Neural progenitor cell (in vitro differentiated cells): ENCODE measurements at regions not wholly inside any gene's neighbourhood (a gene's known extent, or its start where the extent isn't known, plus 50 kb on each side); places are given as distances from the start of the nearest gene placed in this dataset.

ENCODE experiments used
- DNase-seq: peaks from one replicate; pipeline ENCODE4 v3.0.0-alpha.2; 2016; ENCODE audit warnings: low spot score
- H2AFZ ChIP-seq: fragments of 200-600 bp; sonication (generic); replicated peaks from 2 replicates; pipeline ENCODE4 v1.6.1; 2016; ENCODE audit warnings: antibody characterized with exemption
- H3F3A ChIP-seq: fragments of 200-600 bp; sonication (generic); 2 replicates; pipeline ENCODE4 v1.6.1; 2016; ENCODE audit warnings: antibody characterized with exemption, low read depth
- H3K27ac ChIP-seq: fragments of 200-600 bp; sonication (generic); 2 replicates; pipeline ENCODE4 v1.5.1; 2016; ENCODE audit warnings: mild to moderate bottlenecking
- H3K27me3 ChIP-seq: fragments of 200-600 bp; sonication (generic); 2 replicates; pipeline ENCODE4 v1.6.1; 2016; ENCODE audit warnings: mild to moderate bottlenecking, moderate library complexity
- H3K36me3 ChIP-seq: fragments of 200-600 bp; sonication (generic); 2 replicates; pipeline ENCODE4 v1.5.1; 2016
- H3K4me1 ChIP-seq: fragments of 200-600 bp; sonication (generic); 2 replicates; pipeline ENCODE4 v1.6.1; 2016; ENCODE audit warnings: mixed run types
- H3K4me2 ChIP-seq: fragments of 200-600 bp; sonication (generic); 2 replicates; pipeline ENCODE4 v1.6.1; 2016
- H3K4me3 ChIP-seq: fragments of 200-600 bp; sonication (generic); 2 replicates; pipeline ENCODE4 v1.5.1; 2016
- H3K79me2 ChIP-seq: fragments of 200-600 bp; sonication (generic); 2 replicates; pipeline ENCODE4 v1.6.1; 2016; ENCODE audit warnings: low read depth
- H3K9ac ChIP-seq: fragments of 200-600 bp; sonication (generic); 2 replicates; pipeline ENCODE4 v1.6.1; 2016
- H3K9me3 ChIP-seq: fragments of 200-600 bp; sonication (generic); 2 replicates; pipeline ENCODE4 v1.5.1; 2016; ENCODE audit warnings: low read depth
- H4K20me1 ChIP-seq: fragments of 200-600 bp; sonication (generic); 2 replicates; pipeline ENCODE4 v1.6.1; 2016; ENCODE audit warnings: low read depth
- H3K27ac Mint-ChIP-seq: 3 replicates; pipeline ENCODE4 v1.8.0; 2021; ENCODE audit warnings: mixed read lengths
- H3K27me3 Mint-ChIP-seq: 2 replicates; pipeline ENCODE4 v1.8.0; 2022; ENCODE audit warnings: low read depth, mild to moderate bottlenecking, inconsistent platforms, moderate library complexity, mixed read lengths; ENCODE audit not compliant: insufficient read depth
- H3K36me3 Mint-ChIP-seq: 3 replicates; pipeline ENCODE4 v1.8.0; 2021; ENCODE audit warnings: mixed read lengths
- H3K4me1 Mint-ChIP-seq: 3 replicates; pipeline ENCODE4 v1.8.0; 2021; ENCODE audit warnings: mixed read lengths
- H3K4me3 Mint-ChIP-seq: 3 replicates; pipeline ENCODE4 v1.8.0; 2021; ENCODE audit warnings: mild to moderate bottlenecking, moderate library complexity, mixed read lengths
- H3K9me3 Mint-ChIP-seq: 3 replicates; pipeline ENCODE4 v1.8.0; 2020; ENCODE audit warnings: mixed read lengths
- CTCF ChIP-seq: fragments of 200-600 bp; sonication (generic); IDR thresholded peaks from 2 replicates; pipeline ENCODE4 v1.5.1; 2017; ENCODE audit warnings: antibody characterized with exemption, mild to moderate bottlenecking
- EZH2 ChIP-seq: fragments of 200-600 bp; sonication (generic); IDR thresholded peaks from 2 replicates; pipeline ENCODE4 v1.6.1; 2017; ENCODE audit warnings: antibody characterized with exemption, mild to moderate bottlenecking, moderate library complexity
- EZH2phosphoT487 ChIP-seq: fragments of 200-600 bp; sonication (generic); IDR thresholded peaks from 2 replicates; pipeline ENCODE4 v1.6.1; 2017; ENCODE audit warnings: antibody characterized with exemption

GRCh38 chr1:102163799-102164198 is 167.1 kb upstream of the OLFM3 start:
- Histone ChIP-seq H3K4me2 (no peak overlapping the region), H3K79me2 (no peaks in the 10 kb centered on the region), H3K4me1 (no peaks in the 10 kb centered on the region), H3K9ac (no peak overlapping the region), H3K27ac (no peak overlapping the region), H3F3A (no peaks in the 10 kb centered on the region), H3K9me3 (no peaks in the 10 kb centered on the region), H3K4me3 (no peak overlapping the region), H2AFZ (peak overlapping the region; percentile 23), H3K36me3 (no peaks in the 10 kb centered on the region), H4K20me1 (no peaks in the 10 kb centered on the region), H3K27me3 (no peaks in the 10 kb centered on the region)
- Mint-ChIP-seq H3K27me3 (no peaks in the 10 kb centered on the region), H3K36me3 (no peaks in the 10 kb centered on the region), H3K4me1 (no peaks in the 10 kb centered on the region), H3K9me3 (no peaks in the 10 kb centered on the region), H3K4me3 (no peak overlapping the region), H3K27ac (no peak overlapping the region)
- DNase-seq = no peak
- TF ChIP-seq CTCF (no peak), EZH2phosphoT487 (no peak), EZH2 (no peak)

GRCh38 chr1:102151242-102151641 is 154.5 kb upstream of the OLFM3 start:
- Histone ChIP-seq H3K9me3 (no peaks in the 10 kb centered on the region), H3K79me2 (no peaks in the 10 kb centered on the region), H4K20me1 (no peaks in the 10 kb centered on the region), H3K27ac (no peak overlapping the region), H3K4me3 (no peak overlapping the region), H3F3A (no peaks in the 10 kb centered on the region), H3K4me1 (no peaks in the 10 kb centered on the region), H3K9ac (no peak overlapping the region), H3K4me2 (no peak overlapping the region), H2AFZ (no peak overlapping the region), H3K36me3 (no peaks in the 10 kb centered on the region), H3K27me3 (no peaks in the 10 kb centered on the region)
- Mint-ChIP-seq H3K4me1 (no peaks in the 10 kb centered on the region), H3K27ac (no peak overlapping the region), H3K4me3 (no peak overlapping the region), H3K9me3 (peaks cover 2% of the 10 kb centered on the region), H3K27me3 (no peaks in the 10 kb centered on the region), H3K36me3 (no peaks in the 10 kb centered on the region)
- TF ChIP-seq EZH2 (no peak), EZH2phosphoT487 (no peak), CTCF (no peak)
- no peak for DNase-seq

- Histone ChIP-seq H3K9ac (no peak overlapping the region), H3K9me3 (no peaks in the 10 kb centered on the region), H3K27me3 (no peaks in the 10 kb centered on the region), H2AFZ (peak overlapping the region; percentile 79), H3K4me2 (no peak overlapping the region), H3K4me3 (no peak overlapping the region), H3K4me1 (peaks cover 15% of the 10 kb centered on the region), H4K20me1 (no peaks in the 10 kb centered on the region), H3K27ac (no peak overlapping the region), H3F3A (no peaks in the 10 kb centered on the region), H3K79me2 (no peaks in the 10 kb centered on the region), H3K36me3 (no peaks in the 10 kb centered on the region)
- H3K9me3 Mint-ChIP-seq = no peaks in the 10 kb centered on the region
- no peak for DNase-seq
- no peak overlapping the region for H3K27ac Mint-ChIP-seq
- TF ChIP-seq EZH2phosphoT487 (no peak), EZH2 (no peak), CTCF (no peak)
- no peaks in the 10 kb centered on the region for H3K36me3 Mint-ChIP-seq
- H3K27me3 Mint-ChIP-seq = peaks cover 2% of the 10 kb centered on the region
- H3K4me3 Mint-ChIP-seq = no peak overlapping the region
- H3K4me1 Mint-ChIP-seq = peaks cover 3% of the 10 kb centered on the region
Measured at GRCh38 chr1:102120910-102121309, 124.2 kb upstream of the OLFM3 start.
